ENCODE measurements at regions not wholly inside any gene's neighbourhood (a gene's known extent, or its start where the extent isn't known, plus 50 kb on each side); places are given as distances from the start of the nearest gene placed in this dataset.

DNA sequence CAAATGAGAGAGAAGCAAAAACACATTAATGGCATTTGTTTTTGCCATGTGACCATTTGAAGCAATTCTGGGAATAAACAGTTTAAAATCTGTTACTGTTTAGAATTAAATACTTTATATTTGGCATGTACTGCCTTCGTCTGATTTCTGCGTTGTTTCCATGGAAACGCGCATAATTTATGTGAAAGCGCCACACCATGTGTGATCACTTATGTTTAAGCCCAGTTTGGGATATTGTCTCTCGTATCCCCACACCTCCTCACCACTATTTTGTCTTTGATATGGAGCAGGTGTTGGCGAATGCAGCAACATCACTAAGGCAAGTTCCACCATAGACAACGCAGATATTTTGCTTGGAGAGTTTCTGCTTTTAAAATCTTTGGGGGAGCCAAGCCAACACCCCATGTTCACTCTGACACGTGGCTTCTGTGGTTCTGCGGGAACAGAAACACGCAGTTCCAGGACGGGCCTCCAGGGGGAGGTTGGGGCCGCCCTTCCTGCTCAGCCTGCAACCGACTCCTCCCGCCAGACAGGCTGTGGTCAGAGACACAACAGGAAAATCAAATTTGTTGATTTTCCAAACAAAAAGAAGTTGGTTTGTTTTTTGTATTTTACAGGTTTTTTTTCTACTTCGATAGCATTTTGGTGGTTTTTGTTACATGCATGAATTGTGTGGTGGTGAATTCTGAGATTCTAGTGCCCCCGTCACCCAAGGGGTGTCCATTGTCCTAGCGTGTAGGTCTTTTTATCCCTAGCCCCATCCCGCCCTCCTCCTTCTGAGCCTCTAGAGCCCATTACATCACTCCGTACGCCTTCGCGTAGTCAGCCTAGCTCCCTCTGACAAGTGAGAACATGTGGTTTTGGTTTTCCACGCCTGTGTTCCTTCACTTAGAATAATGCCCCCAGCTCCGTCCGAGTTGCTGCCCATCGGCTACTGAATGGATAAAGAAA is 101.9 kb upstream of the SFSWAP start:
- WGBS, 2 donors: 44 to 46% methylated on average over 27 of the region's 27 CpGs
- H3K27me3 ChIP-seq: peaks cover 0 to 36% (median 12%) of the 10 kb centered on the region in 3 donors
- intact Hi-C loops (cut with DNase I): loop anchor here (5.0 kb wide), 1 partner anchor 218 kb away; the partner anchor contains the start of gene MMP17

DNA sequence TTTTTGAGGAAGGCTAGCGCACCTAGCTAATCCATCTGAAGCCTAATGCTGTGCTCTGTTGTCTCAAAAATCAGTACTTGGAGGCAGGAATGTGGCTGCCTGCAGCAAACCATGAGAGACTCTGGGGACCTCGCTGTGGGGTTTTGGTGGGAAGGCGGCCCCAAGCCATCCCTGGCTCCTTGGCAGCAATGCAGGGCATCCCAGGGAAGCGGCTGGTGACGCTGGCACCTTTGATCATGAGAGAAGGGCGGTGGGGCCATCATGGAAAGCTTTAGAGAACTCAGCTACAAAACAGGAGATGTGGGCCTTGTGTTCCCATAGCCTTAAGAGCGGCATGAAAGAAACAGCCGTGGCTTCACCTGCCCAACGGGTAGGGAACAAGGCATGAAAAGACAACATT is 101.1 kb upstream of the SFSWAP start:
- no peaks in the 10 kb centered on the region for H3K9me3 ChIP-seq
- no peak for TF ChIP-seq POLR2AphosphoS5 (IDR thresholded peaks at IDR 0.05)
- TF ChIP-seq, protein P1, sequence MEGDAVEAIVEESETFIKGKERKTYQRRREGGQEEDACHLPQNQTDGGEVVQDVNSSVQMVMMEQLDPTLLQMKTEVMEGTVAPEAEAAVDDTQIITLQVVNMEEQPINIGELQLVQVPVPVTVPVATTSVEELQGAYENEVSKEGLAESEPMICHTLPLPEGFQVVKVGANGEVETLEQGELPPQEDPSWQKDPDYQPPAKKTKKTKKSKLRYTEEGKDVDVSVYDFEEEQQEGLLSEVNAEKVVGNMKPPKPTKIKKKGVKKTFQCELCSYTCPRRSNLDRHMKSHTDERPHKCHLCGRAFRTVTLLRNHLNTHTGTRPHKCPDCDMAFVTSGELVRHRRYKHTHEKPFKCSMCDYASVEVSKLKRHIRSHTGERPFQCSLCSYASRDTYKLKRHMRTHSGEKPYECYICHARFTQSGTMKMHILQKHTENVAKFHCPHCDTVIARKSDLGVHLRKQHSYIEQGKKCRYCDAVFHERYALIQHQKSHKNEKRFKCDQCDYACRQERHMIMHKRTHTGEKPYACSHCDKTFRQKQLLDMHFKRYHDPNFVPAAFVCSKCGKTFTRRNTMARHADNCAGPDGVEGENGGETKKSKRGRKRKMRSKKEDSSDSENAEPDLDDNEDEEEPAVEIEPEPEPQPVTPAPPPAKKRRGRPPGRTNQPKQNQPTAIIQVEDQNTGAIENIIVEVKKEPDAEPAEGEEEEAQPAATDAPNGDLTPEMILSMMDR (IDR thresholded peaks at IDR 0.05): no peak
- TF ChIP-seq POLR2A (IDR thresholded peaks at IDR 0.05): no peak
- no peak for TF ChIP-seq EP300 (IDR thresholded peaks at IDR 0.05)
- WGBS, 2 donors: 89 to 93% methylated on average over 9 of the region's 9 CpGs
- no peaks in the 10 kb centered on the region for H3K36me3 ChIP-seq
- DNase-seq: no peak
- intact Hi-C loops (cut with DNase I): loop anchor here (5.0 kb wide), 1 partner anchor 218 kb away; the partner anchor contains the start of gene MMP17
- H3K27me3 ChIP-seq: peaks cover 0 to 28% (median 4%) of the 10 kb centered on the region in 3 donors
- no peak overlapping the region for H3K27ac ChIP-seq
- H3K4me3 ChIP-seq: no peak overlapping the region
- no peaks in the 10 kb centered on the region for H3K4me1 ChIP-seq

More for the DNA sequence above, 101.9 kb upstream of the SFSWAP start:
- H3K27ac ChIP-seq: peak overlapping the region in 1 of 4 donors; percentile 6
- H3K4me1 ChIP-seq: no peaks in the 10 kb centered on the region
- H3K4me3 ChIP-seq: no peak overlapping the region
- no peaks in the 10 kb centered on the region for H3K9me3 ChIP-seq
- TF ChIP-seq POLR2AphosphoS5 (IDR thresholded peaks at IDR 0.05) (no peak), EP300 (IDR thresholded peaks at IDR 0.05) (no peak)
- TF ChIP-seq, protein P1 (IDR thresholded peaks at IDR 0.05): peak; percentile 8 to 71 (median 70)
- DNase-seq: peak; percentile 84
- H3K36me3 ChIP-seq: no peaks in the 10 kb centered on the region

DNA sequence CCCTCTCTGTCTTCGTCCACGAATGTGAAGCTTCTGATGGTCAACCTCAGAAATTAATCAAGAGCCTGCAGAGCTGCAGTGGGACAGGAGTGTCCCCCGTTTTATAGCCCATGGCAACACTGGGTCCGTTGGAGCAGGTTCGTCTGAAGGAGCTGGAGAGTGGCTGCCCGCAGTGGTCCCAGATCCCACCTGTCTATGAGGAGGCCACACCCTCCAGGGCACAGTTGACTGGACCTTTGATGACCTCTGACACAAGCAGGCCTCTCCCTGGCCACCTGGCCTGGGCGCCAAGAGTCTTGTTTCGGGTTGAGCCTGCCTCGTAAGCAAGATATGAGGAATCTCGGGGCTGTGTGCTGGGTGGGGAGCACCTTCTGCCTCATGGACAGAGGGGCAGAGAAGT is 100.7 kb upstream of the SFSWAP start:
- intact Hi-C loops (cut with DNase I): no loop called here
- no peaks in the 10 kb centered on the region for H3K36me3 ChIP-seq
- 80 to 85% methylated on average over 10 of the region's 10 CpGs for WGBS, 2 donors
- no peaks in the 10 kb centered on the region for H3K9me3 ChIP-seq
- TF ChIP-seq POLR2AphosphoS5 (IDR thresholded peaks at IDR 0.05): no peak
- TF ChIP-seq EP300 (IDR thresholded peaks at IDR 0.05): no peak
- TF ChIP-seq POLR2A (IDR thresholded peaks at IDR 0.05): no peak
- TF ChIP-seq, protein P1 (IDR thresholded peaks at IDR 0.05): no peak
- no peak for DNase-seq
- peaks cover 0 to 24% (median under 1%) of the 10 kb centered on the region in 3 donors for H3K27me3 ChIP-seq
- H3K27ac ChIP-seq: no peak overlapping the region
- H3K4me1 ChIP-seq: no peaks in the 10 kb centered on the region
- no peak overlapping the region for H3K4me3 ChIP-seq

DNA sequence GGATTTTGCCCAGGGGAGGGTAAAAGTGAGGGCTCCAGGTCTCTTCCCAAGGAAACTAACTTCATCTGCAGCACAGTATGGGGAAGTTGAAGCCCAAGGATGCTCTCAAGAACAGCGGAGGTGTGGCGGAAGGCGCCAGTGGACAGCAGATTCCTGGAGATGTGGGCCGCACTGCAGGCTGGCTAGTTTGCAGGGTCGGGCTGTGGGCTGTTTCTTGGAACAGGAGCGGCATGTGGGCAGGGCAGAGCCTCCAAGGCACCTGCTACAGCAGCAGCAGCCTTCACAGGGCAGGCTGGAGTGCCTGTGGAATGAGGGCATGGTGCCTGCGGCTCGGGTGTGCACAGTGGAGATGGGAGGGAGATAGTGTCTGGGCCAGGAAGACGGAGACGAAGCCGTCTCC is 100.0 kb upstream of the SFSWAP start:
- Histone ChIP-seq H3K4me1 (no peaks in the 10 kb centered on the region), H3K36me3 (no peaks in the 10 kb centered on the region), H3K9me3 (no peaks in the 10 kb centered on the region), H3K27ac (no peak overlapping the region), H3K4me3 (no peak overlapping the region), H3K27me3 (peaks cover 0 to 18% (median 0%) of the 10 kb centered on the region in 3 donors)
- no peak for DNase-seq
- intact Hi-C loops (cut with DNase I): no loop called here
- no peak for TF ChIP-seq POLR2AphosphoS5 (IDR thresholded peaks at IDR 0.05)
- TF ChIP-seq POLR2A (IDR thresholded peaks at IDR 0.05): no peak
- TF ChIP-seq, protein P1 (IDR thresholded peaks at IDR 0.05): no peak
- no peak for TF ChIP-seq EP300 (IDR thresholded peaks at IDR 0.05)
- WGBS, 2 donors: 79 to 82% methylated on average over 11 of the region's 11 CpGs
